HEK293 (cell line): ENCODE measurements at regions not wholly inside any gene's neighbourhood (a gene's known extent, or its start where the extent isn't known, plus 50 kb on each side); places are given as distances from the start of the nearest gene placed in this dataset.

ENCODE experiments used
- ZFP41 ChIP-seq: fragments of 450-650 bp; formaldehyde crosslinking; IDR thresholded peaks from 2 replicates; pipeline ENCODE4 v1.5.1; 2016; ENCODE audit warnings: missing biosample characterization, missing genetic modification characterization, borderline replicate concordance
- ZNF521 ChIP-seq: fragments of 450-650 bp; formaldehyde crosslinking; IDR thresholded peaks from 2 replicates; pipeline ENCODE4 v1.5.1; 2017; ENCODE audit warnings: missing biosample characterization, mild to moderate bottlenecking, missing genetic modification characterization
- ZNF76 ChIP-seq: fragments of 450-650 bp; formaldehyde crosslinking; IDR thresholded peaks from 2 replicates; pipeline ENCODE4; 2016; ENCODE audit warnings: low read depth, missing biosample characterization, missing genetic modification characterization, borderline replicate concordance
- ZSCAN30 ChIP-seq: fragments of 450-650 bp; IDR thresholded peaks from 2 replicates; pipeline ENCODE4 v1.5.1; 2018; ENCODE audit warnings: missing biosample characterization, mild to moderate bottlenecking, missing genetic modification characterization, moderate library complexity
- TF ChIP-seq, protein P1 (sequence below): fragments of 450-650 bp; formaldehyde crosslinking; optimal IDR thresholded peaks from 2 replicates; pipeline ENCODE3; 2016; ENCODE audit warnings: missing biosample characterization, mild to moderate bottlenecking, missing genetic modification characterization
- TF ChIP-seq, protein P2 (sequence below): fragments of 450-650 bp; formaldehyde crosslinking; IDR thresholded peaks from 2 replicates; pipeline ENCODE4 v1.5.1; 2016; ENCODE audit warnings: missing biosample characterization, missing genetic modification characterization
- TF ChIP-seq, protein P3 (sequence below): fragments of 450-650 bp; formaldehyde crosslinking; IDR thresholded peaks from 2 replicates; pipeline ENCODE4 v1.5.1; 2016; ENCODE audit warnings: missing biosample characterization, missing genetic modification characterization
- TF ChIP-seq, protein P4 (sequence below): fragments of 450-650 bp; formaldehyde crosslinking; IDR thresholded peaks from 2 replicates; pipeline ENCODE4 v1.5.1; 2016; ENCODE audit warnings: missing biosample characterization, missing genetic modification characterization
- TF ChIP-seq, protein P5 (sequence below): fragments of 450-650 bp; formaldehyde crosslinking; IDR thresholded peaks from 2 replicates; pipeline ENCODE4 v1.5.1; 2017; ENCODE audit warnings: missing biosample characterization, missing genetic modification characterization

DNA sequence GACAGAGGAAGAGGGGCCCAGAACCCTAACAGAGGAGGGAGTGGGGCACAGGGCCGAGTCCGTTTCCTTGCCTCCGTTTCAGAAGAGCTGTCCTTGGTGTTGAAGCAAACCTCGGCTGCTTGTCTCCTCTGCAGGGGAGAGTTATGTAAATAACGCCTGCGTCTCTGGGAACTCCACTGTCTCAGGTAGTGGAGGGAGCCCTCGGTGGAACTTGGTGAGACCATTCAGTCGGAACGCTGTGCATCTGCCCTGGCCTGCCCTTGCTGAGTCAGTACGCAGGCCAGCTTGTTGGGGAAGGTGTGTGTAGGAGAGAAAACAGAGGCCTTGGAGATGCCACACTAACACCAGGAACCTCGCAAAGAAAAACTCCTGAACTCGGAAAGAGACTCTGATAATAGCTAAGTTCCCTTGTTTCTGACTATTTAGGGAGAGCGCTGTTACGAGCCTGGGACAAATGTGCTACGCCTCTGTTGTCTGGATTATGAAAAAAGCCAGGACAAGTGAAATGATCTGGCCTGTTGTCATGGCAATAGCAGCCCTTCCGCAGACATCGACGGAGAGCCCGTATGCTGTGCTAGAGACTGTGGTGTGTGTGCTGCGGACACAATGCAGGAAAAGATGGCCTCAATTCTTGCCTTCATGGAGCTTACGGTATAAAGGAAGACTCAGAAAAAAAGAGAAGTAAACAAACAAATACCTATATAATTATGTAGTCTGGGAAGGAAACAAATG is 94.6 kb upstream of the AKT3 start:
- TF ChIP-seq, protein P1, sequence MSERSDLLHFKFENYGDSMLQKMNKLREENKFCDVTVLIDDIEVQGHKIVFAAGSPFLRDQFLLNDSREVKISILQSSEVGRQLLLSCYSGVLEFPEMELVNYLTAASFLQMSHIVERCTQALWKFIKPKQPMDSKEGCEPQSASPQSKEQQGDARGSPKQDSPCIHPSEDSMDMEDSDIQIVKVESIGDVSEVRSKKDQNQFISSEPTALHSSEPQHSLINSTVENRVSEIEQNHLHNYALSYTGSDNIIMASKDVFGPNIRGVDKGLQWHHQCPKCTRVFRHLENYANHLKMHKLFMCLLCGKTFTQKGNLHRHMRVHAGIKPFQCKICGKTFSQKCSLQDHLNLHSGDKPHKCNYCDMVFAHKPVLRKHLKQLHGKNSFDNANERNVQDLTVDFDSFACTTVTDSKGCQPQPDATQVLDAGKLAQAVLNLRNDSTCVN (tag by site-specific recombination) = no peak
- TF ChIP-seq, protein P2, sequence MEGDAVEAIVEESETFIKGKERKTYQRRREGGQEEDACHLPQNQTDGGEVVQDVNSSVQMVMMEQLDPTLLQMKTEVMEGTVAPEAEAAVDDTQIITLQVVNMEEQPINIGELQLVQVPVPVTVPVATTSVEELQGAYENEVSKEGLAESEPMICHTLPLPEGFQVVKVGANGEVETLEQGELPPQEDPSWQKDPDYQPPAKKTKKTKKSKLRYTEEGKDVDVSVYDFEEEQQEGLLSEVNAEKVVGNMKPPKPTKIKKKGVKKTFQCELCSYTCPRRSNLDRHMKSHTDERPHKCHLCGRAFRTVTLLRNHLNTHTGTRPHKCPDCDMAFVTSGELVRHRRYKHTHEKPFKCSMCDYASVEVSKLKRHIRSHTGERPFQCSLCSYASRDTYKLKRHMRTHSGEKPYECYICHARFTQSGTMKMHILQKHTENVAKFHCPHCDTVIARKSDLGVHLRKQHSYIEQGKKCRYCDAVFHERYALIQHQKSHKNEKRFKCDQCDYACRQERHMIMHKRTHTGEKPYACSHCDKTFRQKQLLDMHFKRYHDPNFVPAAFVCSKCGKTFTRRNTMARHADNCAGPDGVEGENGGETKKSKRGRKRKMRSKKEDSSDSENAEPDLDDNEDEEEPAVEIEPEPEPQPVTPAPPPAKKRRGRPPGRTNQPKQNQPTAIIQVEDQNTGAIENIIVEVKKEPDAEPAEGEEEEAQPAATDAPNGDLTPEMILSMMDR (tag by site-specific recombination) = no peak
- no peak for TF ChIP-seq ZSCAN30 (tag by site-specific recombination)
- TF ChIP-seq, protein P3, sequence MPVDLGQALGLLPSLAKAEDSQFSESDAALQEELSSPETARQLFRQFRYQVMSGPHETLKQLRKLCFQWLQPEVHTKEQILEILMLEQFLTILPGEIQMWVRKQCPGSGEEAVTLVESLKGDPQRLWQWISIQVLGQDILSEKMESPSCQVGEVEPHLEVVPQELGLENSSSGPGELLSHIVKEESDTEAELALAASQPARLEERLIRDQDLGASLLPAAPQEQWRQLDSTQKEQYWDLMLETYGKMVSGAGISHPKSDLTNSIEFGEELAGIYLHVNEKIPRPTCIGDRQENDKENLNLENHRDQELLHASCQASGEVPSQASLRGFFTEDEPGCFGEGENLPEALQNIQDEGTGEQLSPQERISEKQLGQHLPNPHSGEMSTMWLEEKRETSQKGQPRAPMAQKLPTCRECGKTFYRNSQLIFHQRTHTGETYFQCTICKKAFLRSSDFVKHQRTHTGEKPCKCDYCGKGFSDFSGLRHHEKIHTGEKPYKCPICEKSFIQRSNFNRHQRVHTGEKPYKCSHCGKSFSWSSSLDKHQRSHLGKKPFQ (tag by site-specific recombination) = no peak
- TF ChIP-seq ZFP41 (tag by site-specific recombination) = no peak
- no peak for TF ChIP-seq ZNF521
- no peak for TF ChIP-seq ZNF76
- TF ChIP-seq, protein P4, sequence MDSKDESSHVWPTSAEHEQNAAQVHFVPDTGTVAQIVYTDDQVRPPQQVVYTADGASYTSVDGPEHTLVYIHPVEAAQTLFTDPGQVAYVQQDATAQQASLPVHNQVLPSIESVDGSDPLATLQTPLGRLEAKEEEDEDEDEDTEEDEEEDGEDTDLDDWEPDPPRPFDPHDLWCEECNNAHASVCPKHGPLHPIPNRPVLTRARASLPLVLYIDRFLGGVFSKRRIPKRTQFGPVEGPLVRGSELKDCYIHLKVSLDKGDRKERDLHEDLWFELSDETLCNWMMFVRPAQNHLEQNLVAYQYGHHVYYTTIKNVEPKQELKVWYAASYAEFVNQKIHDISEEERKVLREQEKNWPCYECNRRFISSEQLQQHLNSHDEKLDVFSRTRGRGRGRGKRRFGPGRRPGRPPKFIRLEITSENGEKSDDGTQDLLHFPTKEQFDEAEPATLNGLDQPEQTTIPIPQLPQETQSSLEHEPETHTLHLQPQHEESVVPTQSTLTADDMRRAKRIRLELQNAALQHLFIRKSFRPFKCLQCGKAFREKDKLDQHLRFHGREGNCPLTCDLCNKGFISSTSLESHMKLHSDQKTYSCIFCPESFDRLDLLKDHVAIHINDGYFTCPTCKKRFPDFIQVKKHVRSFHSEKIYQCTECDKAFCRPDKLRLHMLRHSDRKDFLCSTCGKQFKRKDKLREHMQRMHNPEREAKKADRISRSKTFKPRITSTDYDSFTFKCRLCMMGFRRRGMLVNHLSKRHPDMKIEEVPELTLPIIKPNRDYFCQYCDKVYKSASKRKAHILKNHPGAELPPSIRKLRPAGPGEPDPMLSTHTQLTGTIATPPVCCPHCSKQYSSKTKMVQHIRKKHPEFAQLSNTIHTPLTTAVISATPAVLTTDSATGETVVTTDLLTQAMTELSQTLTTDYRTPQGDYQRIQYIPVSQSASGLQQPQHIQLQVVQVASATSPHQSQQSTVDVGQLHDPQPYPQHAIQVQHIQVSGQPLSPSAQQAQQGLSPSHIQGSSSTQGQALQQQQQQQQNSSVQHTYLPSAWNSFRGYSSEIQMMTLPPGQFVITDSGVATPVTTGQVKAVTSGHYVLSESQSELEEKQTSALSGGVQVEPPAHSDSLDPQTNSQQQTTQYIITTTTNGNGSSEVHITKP (tag by site-specific recombination) = no peak
- TF ChIP-seq, protein P5, sequence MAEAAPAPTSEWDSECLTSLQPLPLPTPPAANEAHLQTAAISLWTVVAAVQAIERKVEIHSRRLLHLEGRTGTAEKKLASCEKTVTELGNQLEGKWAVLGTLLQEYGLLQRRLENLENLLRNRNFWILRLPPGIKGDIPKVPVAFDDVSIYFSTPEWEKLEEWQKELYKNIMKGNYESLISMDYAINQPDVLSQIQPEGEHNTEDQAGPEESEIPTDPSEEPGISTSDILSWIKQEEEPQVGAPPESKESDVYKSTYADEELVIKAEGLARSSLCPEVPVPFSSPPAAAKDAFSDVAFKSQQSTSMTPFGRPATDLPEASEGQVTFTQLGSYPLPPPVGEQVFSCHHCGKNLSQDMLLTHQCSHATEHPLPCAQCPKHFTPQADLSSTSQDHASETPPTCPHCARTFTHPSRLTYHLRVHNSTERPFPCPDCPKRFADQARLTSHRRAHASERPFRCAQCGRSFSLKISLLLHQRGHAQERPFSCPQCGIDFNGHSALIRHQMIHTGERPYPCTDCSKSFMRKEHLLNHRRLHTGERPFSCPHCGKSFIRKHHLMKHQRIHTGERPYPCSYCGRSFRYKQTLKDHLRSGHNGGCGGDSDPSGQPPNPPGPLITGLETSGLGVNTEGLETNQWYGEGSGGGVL (tag by site-specific recombination) = no peak
